Neural cell (in vitro differentiated cells): ENCODE measurements at regions not wholly inside any gene's neighbourhood (a gene's known extent, or its start where the extent isn't known, plus 50 kb on each side); places are given as distances from the start of the nearest gene placed in this dataset.

Experiments
- H2AFZ ChIP-seq: fragments of 200-600, 300-800 bp; sonication (generic), shearing (Covaris generic); 2 replicates; pipeline ENCODE4 v1.6.0; 2014; ENCODE audit warnings: low read depth, mild to moderate bottlenecking, antibody characterized with exemption, low read length, moderate library complexity
- H3F3A ChIP-seq: fragments of 200-600 bp; shearing (Covaris generic); 2 replicates; pipeline ENCODE4 v1.6.1; 2016; ENCODE audit warnings: mild to moderate bottlenecking, moderate library complexity, mixed read lengths, antibody characterized with exemption, low read length; ENCODE audit not compliant: insufficient read depth, poor library complexity, severe bottlenecking
- H3K27ac ChIP-seq: fragments of 200-600, 300-800 bp; sonication (generic), shearing (Covaris generic); 2 replicates; pipeline ENCODE4 v1.5.1; 2014; ENCODE audit warnings: mild to moderate bottlenecking, low read length, moderate library complexity
- H3K27me3 ChIP-seq: fragments of 300-800, 200-600 bp; sonication (generic), shearing (Covaris generic); 2 replicates; pipeline ENCODE4 v1.6.0; 2014; ENCODE audit warnings: mild to moderate bottlenecking, low read depth, low read length, moderate library complexity; ENCODE audit not compliant: insufficient read depth
- H3K36me3 ChIP-seq: fragments of 300-800, 200-600 bp; sonication (generic), shearing (Covaris generic); 2 replicates; pipeline ENCODE4 v1.5.1; 2014; ENCODE audit warnings: mild to moderate bottlenecking, antibody characterized with exemption, low read length, moderate library complexity; ENCODE audit not compliant: insufficient read depth
- H3K4me2 ChIP-seq: fragments of 300-800, 200-600 bp; sonication (generic), shearing (Covaris generic); 2 replicates; pipeline ENCODE4 v1.6.0; 2014; ENCODE audit warnings: mild to moderate bottlenecking, low read length
- H3K4me3 ChIP-seq: fragments of 300-800, 200-600 bp; sonication (generic), shearing (Covaris generic); 2 replicates; pipeline ENCODE4 v1.5.1; 2014; ENCODE audit warnings: mild to moderate bottlenecking, low read length, moderate library complexity
- H3K79me2 ChIP-seq: fragments of 200-600 bp; shearing (Covaris generic); replicated peaks from 2 replicates; pipeline ENCODE4 v1.6.0; 2014; ENCODE audit warnings: mild to moderate bottlenecking, low read length, moderate library complexity; ENCODE audit not compliant: insufficient read depth
- H3K9ac ChIP-seq: fragments of 300-800, 200-600 bp; sonication (generic), shearing (Covaris generic); 2 replicates; pipeline ENCODE4 v1.6.1; 2016; ENCODE audit warnings: mild to moderate bottlenecking, low read length, mixed read lengths
- H3K9me2 ChIP-seq: fragments of 200-600 bp; shearing (Covaris generic); 2 replicates; pipeline ENCODE4 v1.6.1; 2016; ENCODE audit warnings: mild to moderate bottlenecking, low read length, mixed read lengths; ENCODE audit not compliant: insufficient read depth
- H3K9me3 ChIP-seq: fragments of 200-600, 300-800 bp; sonication (generic), shearing (Covaris generic); 2 replicates; pipeline ENCODE4 v1.6.1; 2016; ENCODE audit warnings: mild to moderate bottlenecking, mixed run types, low read length, moderate library complexity, mixed read lengths
- H4K20me1 ChIP-seq: fragments of 200-600 bp; shearing (Covaris generic); 2 replicates; pipeline ENCODE4 v1.6.1; 2016; ENCODE audit warnings: mild to moderate bottlenecking, mixed run types; ENCODE audit not compliant: insufficient read depth
- CTCF ChIP-seq: fragments of 450-650 bp; IDR thresholded peaks from 2 replicates; pipeline ENCODE4 v1.5.1; 2014; ENCODE audit warnings: antibody characterized with exemption, mild to moderate bottlenecking, moderate library complexity; ENCODE audit not compliant: poor library complexity, severe bottlenecking
- EP300 ChIP-seq: fragments of 450-650 bp; conservative IDR thresholded peaks from 2 replicates; pipeline ENCODE4 v1.6.1; 2014; ENCODE audit warnings: antibody characterized with exemption, mild to moderate bottlenecking, moderate library complexity; ENCODE audit not compliant: poor library complexity, severe bottlenecking
- EZH2 ChIP-seq: fragments of 200-600, 300-800 bp; shearing (Covaris generic), sonication (generic); IDR thresholded peaks from 2 replicates; pipeline ENCODE4 v1.6.1; 2014; ENCODE audit warnings: antibody characterized with exemption, low read length, borderline replicate concordance, mild to moderate bottlenecking; ENCODE audit not compliant: insufficient read depth, poor library complexity, severe bottlenecking
- MXI1 ChIP-seq: fragments of 450-650 bp; conservative IDR thresholded peaks from 2 replicates; pipeline ENCODE4 v1.6.1; 2014; ENCODE audit warnings: antibody characterized with exemption, mild to moderate bottlenecking; ENCODE audit not compliant: poor library complexity, severe bottlenecking
- POLR2AphosphoS5 ChIP-seq: IDR thresholded peaks from 2 replicates; pipeline ENCODE4 v1.6.1; 2012
- RAD21 ChIP-seq: fragments of 450-650 bp; conservative IDR thresholded peaks from 2 replicates; pipeline ENCODE4 v1.6.1; 2014; ENCODE audit warnings: antibody characterized with exemption, mild to moderate bottlenecking, moderate library complexity
- SMC3 ChIP-seq: fragments of 450-650 bp; conservative IDR thresholded peaks from 2 replicates; pipeline ENCODE4 v1.6.1; 2014; ENCODE audit warnings: antibody characterized with exemption, mild to moderate bottlenecking, moderate library complexity; ENCODE audit not compliant: poor library complexity
- TAF1 ChIP-seq: IDR thresholded peaks from 2 replicates; pipeline ENCODE4 v1.6.1; 2012; ENCODE audit warnings: low read depth
- TF ChIP-seq, protein P1 (sequence below): IDR thresholded peaks from 2 replicates; pipeline ENCODE4 v1.6.1; 2012; ENCODE audit warnings: borderline replicate concordance

- Histone ChIP-seq H3K4me3 (no peak overlapping the region), H3K27me3 (no peaks in the 10 kb centered on the region), H3K4me2 (no peak overlapping the region), H2AFZ (no peak overlapping the region), H3K9me2 (no peaks in the 10 kb centered on the region), H3K79me2 (no peaks in the 10 kb centered on the region), H3F3A (no peaks in the 10 kb centered on the region), H3K9me3 (no peaks in the 10 kb centered on the region), H3K9ac (no peak overlapping the region), H3K36me3 (no peaks in the 10 kb centered on the region), H4K20me1 (no peaks in the 10 kb centered on the region), H3K27ac (no peak overlapping the region)
- no peak for TF ChIP-seq CTCF
- TF ChIP-seq, protein P1, sequence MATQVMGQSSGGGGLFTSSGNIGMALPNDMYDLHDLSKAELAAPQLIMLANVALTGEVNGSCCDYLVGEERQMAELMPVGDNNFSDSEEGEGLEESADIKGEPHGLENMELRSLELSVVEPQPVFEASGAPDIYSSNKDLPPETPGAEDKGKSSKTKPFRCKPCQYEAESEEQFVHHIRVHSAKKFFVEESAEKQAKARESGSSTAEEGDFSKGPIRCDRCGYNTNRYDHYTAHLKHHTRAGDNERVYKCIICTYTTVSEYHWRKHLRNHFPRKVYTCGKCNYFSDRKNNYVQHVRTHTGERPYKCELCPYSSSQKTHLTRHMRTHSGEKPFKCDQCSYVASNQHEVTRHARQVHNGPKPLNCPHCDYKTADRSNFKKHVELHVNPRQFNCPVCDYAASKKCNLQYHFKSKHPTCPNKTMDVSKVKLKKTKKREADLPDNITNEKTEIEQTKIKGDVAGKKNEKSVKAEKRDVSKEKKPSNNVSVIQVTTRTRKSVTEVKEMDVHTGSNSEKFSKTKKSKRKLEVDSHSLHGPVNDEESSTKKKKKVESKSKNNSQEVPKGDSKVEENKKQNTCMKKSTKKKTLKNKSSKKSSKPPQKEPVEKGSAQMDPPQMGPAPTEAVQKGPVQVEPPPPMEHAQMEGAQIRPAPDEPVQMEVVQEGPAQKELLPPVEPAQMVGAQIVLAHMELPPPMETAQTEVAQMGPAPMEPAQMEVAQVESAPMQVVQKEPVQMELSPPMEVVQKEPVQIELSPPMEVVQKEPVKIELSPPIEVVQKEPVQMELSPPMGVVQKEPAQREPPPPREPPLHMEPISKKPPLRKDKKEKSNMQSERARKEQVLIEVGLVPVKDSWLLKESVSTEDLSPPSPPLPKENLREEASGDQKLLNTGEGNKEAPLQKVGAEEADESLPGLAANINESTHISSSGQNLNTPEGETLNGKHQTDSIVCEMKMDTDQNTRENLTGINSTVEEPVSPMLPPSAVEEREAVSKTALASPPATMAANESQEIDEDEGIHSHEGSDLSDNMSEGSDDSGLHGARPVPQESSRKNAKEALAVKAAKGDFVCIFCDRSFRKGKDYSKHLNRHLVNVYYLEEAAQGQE, result no peak
- TF ChIP-seq MXI1, result no peak
- TF ChIP-seq SMC3, result no peak
- no peak for TF ChIP-seq EP300
- TF ChIP-seq EZH2, result no peak
- no peak for TF ChIP-seq TAF1
- TF ChIP-seq POLR2AphosphoS5, result no peak
- no peak for TF ChIP-seq RAD21
These were observed 465.0 kb downstream of the NR4A2 start for GRCh38 chr2:155867564-155867963.

- Histone ChIP-seq H4K20me1 (no peaks in the 10 kb centered on the region), H3K27ac (no peak overlapping the region), H3F3A (no peaks in the 10 kb centered on the region), H3K9ac (no peak overlapping the region), H2AFZ (no peak overlapping the region), H3K36me3 (no peaks in the 10 kb centered on the region), H3K4me3 (no peak overlapping the region), H3K27me3 (no peaks in the 10 kb centered on the region), H3K79me2 (no peaks in the 10 kb centered on the region), H3K9me3 (no peaks in the 10 kb centered on the region), H3K4me2 (no peak overlapping the region), H3K9me2 (no peaks in the 10 kb centered on the region)
- TF ChIP-seq POLR2AphosphoS5, result no peak
- TF ChIP-seq RAD21, result no peak
- TF ChIP-seq, protein P1, result no peak
- no peak for TF ChIP-seq CTCF
- no peak for TF ChIP-seq SMC3
- TF ChIP-seq MXI1, result no peak
- no peak for TF ChIP-seq EZH2
- TF ChIP-seq EP300, result no peak
- TF ChIP-seq TAF1, result no peak
These were observed 466.0 kb downstream of the NR4A2 start for GRCh38 chr2:155866477-155866876.
